VCaP (cell line): ENCODE measurements at regions not wholly inside any gene's neighbourhood (a gene's known extent, or its start where the extent isn't known, plus 50 kb on each side); places are given as distances from the start of the nearest gene placed in this dataset.
"Not testable (repeated sequence)": the region's sequence is repeated elsewhere in the genome, so short reads cannot be mapped to it uniquely, and the experiment has no call there.

Experiments
- H3K27ac ChIP-seq: fragments of 450-650 bp; 2 replicates; pipeline ENCODE4 v1.5.1; 2017
- CTCF ChIP-seq: fragments of 450-650 bp; conservative IDR thresholded peaks from 2 replicates; pipeline ENCODE4 v1.5.1; 2017; ENCODE audit warnings: mild to moderate bottlenecking, moderate library complexity

- no peak overlapping the region for H3K27ac ChIP-seq
- no peak for TF ChIP-seq CTCF
Observed at GRCh38 chr5:82987188-82987587, 90.0 kb downstream of the TMEM167A start.

DNA sequence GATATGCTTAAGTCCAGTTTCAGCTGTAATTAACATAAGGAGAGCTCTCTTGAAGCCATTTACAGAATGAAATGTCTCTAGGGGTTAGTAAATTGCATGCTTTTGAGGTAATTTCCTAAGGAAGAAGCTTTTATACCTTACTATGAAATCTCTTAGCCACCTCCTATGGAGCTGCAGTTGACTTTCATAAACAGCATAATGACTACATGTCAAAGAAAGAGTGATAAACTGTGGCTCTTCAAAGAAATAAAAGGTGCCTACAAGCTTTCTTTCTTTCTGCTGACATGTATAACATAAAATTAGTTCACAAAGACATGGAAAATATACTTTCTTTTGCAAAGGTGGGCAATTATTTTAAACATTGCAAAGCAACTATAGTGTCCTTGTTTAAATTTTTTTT, 90.8 kb downstream of the TMEM167A start:
- TF ChIP-seq CTCF, result no peak
- no peak overlapping the region for H3K27ac ChIP-seq

DNA sequence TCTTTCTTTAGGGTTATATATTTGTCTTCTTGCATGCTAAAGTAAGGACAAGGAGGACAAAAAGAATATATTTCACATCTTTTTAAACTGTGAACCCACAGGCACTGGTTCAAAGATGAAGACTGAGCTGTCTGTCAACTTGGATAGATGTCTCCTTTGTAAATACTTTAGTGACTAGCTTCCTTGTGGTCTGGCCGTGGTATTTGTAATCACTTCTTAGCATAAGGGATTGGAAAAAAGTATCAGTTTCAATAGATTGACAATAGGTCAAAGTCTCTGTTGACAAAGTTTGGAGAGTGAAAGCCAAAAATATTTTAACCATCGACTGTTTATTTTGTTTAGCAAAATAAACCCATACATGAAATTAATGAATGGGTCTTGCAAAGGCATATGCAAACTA, 91.4 kb downstream of the TMEM167A start:
- H3K27ac ChIP-seq, result no peak overlapping the region
- TF ChIP-seq CTCF, result no peak

DNA sequence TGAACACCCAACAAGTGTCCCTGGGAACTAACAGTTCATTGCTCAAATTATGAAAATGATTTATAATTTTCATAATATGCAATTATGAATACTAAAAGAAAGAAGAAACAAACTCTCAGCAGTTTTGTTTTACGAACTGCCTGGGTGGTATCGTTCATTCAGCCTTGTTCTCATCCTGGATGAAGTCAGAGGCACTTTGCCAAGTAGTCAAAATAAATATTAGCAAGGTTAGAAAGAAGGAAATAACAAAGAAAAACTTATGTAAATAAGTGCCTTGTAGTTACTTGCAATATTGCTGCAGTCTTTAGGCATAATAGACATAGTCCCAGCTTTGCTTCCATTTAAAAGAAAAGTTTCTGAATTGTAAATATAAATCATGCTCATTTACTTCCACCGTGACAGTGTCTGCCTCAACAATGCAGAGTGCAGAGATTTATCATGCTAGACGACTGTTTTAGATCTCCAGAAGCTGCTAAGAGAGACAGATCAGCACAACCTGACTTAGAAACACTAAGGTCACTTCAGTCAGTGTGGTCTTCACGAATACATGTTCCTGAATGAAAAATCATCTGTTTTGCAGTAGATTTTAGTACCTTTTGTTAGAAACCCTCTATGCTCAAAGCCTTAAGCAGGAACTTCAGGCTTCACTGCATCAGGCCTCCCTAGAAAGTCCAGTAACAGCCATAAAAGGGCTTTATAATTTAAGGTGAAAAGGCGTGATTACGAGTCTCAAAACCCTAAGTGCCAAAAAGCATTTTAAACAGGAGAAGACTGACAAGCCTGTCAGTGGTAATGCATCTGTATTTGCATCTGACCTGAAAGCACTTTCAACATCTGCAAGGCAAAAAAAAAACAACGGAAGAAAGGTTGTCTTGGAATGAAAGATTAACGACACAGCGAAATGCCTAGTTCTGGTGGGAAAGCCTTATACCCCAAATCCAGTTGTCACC, 92.1 kb downstream of the TMEM167A start:
- TF ChIP-seq CTCF, result no peak

GRCh38 chr5:82982846-82983245, 94.3 kb downstream of the TMEM167A start:
- TF ChIP-seq CTCF, result no peak
- H3K27ac ChIP-seq, result no peak overlapping the region

More for the DNA sequence above, 92.1 kb downstream of the TMEM167A start:
- H3K27ac ChIP-seq, result no peak overlapping the region

DNA sequence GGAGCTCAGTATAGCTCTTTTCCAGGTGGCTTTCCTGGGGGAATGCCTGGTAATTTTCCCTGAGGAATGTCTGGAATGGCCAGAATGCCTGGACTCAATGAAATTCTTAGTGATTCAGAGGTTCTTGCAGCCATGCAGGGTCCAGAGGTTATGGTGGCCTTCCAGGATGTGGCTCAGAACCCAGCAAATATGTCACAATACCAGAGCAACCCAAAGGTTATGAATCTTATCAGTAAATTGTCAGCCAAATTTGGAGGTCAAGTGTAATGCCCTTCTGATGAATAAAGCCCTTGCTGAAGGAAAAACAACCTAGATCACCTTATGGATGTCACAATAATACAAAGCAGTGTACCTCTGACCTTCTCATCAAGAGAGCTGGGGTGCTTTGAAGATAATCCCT, 100.3 kb downstream of the TMEM167A start:
- not testable (repeated sequence) for H3K27ac ChIP-seq

DNA sequence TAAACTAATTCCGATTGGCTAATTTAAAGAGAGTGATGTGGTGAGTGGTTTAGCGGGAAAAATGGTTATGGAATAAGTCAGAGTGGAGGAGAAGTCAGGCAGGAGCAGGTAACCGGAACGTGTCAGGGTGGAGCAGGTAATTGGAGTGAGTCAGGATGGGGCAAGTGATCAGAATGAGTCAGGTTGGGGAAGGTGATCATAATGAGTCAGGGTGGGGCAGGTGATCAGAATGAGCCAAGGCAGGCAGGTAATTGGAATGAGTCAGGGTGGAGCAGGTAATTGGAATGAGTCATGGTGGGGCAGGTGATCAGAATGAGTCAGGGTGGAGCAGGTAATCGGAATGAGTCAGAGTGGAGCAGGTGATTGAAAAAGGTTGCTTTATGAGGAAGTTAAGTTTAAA, 101.4 kb downstream of the TMEM167A start:
- TF ChIP-seq CTCF, result no peak
- no peak overlapping the region for H3K27ac ChIP-seq

DNA sequence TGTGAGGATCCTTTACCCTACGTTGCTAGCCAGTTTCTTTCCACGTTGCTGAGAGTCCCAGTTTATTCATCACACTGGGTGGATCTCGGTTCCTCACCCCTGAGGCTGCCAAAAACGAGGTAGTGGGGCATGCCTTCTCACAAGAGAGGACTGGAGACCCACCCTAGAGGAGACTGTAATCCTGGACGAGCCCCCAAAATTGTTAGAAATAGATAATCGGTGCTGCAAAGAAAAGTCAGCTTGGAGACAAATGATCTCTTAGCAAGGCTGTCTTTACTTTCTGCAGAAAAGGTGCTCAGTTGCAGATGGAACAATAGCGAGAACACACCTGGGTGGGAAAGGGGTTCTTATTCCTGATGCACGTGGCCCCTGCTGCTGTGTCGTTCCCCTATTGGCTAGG, 101.8 kb downstream of the TMEM167A start:
- no peak overlapping the region for H3K27ac ChIP-seq
- no peak for TF ChIP-seq CTCF

DNA sequence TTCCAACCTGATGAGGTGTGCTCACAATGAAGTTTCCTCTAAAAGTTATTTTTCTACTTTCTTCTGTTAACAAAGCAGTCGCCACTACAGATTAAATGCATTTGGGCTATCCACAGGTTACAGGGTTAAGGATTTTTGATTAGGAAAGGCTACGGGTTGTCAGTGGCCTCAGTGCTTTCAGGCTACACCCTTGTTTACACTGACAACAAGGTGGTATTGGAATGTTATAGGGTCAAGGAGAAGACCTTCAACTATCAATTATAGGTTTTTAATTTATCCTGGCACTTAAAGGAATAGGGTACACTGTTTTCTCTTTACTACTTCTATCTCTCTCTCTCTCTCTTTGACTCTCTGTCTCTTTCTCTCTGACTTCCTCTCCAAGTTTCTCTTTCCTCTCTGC, 102.8 kb downstream of the TMEM167A start:
- not testable (repeated sequence) for H3K27ac ChIP-seq
